Ectodermal cell (in vitro differentiated cells): ENCODE measurements at regions not wholly inside any gene's neighbourhood (a gene's known extent, or its start where the extent isn't known, plus 50 kb on each side); places are given as distances from the start of the nearest gene placed in this dataset.

ENCODE experiments used
- H3K27ac ChIP-seq: 2 replicates; pipeline ENCODE4 v1.7.0; 2013; ENCODE audit warnings: mild to moderate bottlenecking, low read depth, low read length; ENCODE audit not compliant: insufficient read depth, poor library complexity, severe bottlenecking
- H3K27me3 ChIP-seq: 2 replicates; pipeline ENCODE4 v1.7.0; 2013; ENCODE audit warnings: mild to moderate bottlenecking, low read length; ENCODE audit not compliant: insufficient read depth, control insufficient read depth, poor library complexity, severe bottlenecking
- H3K36me3 ChIP-seq: one replicate; pipeline ENCODE4 v1.7.0; 2013; ENCODE audit warnings: low read length; ENCODE audit not compliant: control insufficient read depth, insufficient read depth
- H3K4me1 ChIP-seq: one replicate; pipeline ENCODE4 v1.7.0; 2013; ENCODE audit warnings: low read length; ENCODE audit not compliant: control insufficient read depth, insufficient read depth
- H3K4me3 ChIP-seq: 2 replicates; pipeline ENCODE4 v1.7.0; 2013; ENCODE audit warnings: low read depth, low read length, control low read depth; ENCODE audit not compliant: insufficient read depth
- H3K9me3 ChIP-seq: 2 replicates; pipeline ENCODE4 v1.7.0; 2013; ENCODE audit warnings: mild to moderate bottlenecking, low read length, moderate library complexity; ENCODE audit not compliant: control insufficient read depth
- WGBS, 2 experiments: methylation state at CpG; one replicate each; pipeline ENCODE4 v1.1.7; 2013; ENCODE audit warnings: missing lambda C conversion rate in 2 of 2; 5-methylcytosine and 5-hydroxymethylcytosine counted together

DNA sequence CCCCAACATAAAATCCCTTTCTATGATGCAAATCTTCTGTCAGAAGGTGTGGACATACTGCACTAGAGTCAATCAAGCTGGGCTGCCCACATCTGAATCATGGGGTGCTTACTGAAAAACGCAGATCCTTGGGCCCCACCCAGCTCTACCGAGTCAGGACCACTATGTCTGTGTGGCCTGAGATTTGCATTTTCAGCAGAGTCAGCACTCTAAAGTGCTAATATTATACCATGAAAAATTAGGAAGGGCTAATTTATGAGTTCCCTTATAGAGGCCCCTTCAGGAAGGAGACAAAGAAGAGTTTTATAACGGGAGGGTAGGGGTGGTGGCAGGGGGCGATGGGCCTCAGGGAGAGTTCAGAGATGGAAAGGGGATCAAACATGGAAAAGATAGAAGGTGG, 163.3 kb upstream of the NABP1 start:
- no peaks in the 10 kb centered on the region for H3K9me3 ChIP-seq
- 88 to 91% methylated on average over 3 of the region's 4 CpGs for WGBS, 2 experiments
- no peak overlapping the region for H3K27ac ChIP-seq
- H3K27me3 ChIP-seq, result no peaks in the 10 kb centered on the region
- H3K36me3 ChIP-seq, result no peaks in the 10 kb centered on the region
- no peaks in the 10 kb centered on the region for H3K4me1 ChIP-seq
- no peak overlapping the region for H3K4me3 ChIP-seq

DNA sequence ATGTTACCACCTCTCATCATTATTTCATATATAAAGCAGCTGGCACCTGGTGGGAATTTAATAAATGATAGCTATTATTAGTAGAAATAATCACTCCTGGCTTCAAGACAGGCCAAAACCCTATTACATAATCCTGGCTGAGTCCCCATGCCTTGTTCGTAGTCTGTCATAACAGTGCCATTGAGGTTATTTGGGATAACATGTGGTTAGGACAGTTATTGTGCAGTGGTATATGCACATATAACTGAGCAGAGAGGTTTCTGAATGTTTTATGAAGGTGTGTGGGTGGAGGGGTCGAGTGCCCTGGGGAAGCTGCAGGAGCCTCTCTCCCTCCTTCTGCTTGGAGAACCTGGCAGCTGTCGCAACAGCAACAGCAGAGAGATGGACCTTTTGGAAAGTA, 162.4 kb upstream of the NABP1 start:
- no peaks in the 10 kb centered on the region for H3K9me3 ChIP-seq
- no peaks in the 10 kb centered on the region for H3K27me3 ChIP-seq
- no peaks in the 10 kb centered on the region for H3K36me3 ChIP-seq
- no peak overlapping the region for H3K4me3 ChIP-seq
- no peaks in the 10 kb centered on the region for H3K4me1 ChIP-seq
- 83 to 92% methylated on average over 3 of the region's 3 CpGs for WGBS, 2 experiments
- H3K27ac ChIP-seq, result no peak overlapping the region

GRCh38 chr2:191516260-191516659, 161.7 kb upstream of the NABP1 start:
- H3K4me3 ChIP-seq, result no peak overlapping the region
- H3K4me1 ChIP-seq, result no peaks in the 10 kb centered on the region
- no peaks in the 10 kb centered on the region for H3K36me3 ChIP-seq
- H3K27me3 ChIP-seq, result no peaks in the 10 kb centered on the region
- no peak overlapping the region for H3K27ac ChIP-seq
- no peaks in the 10 kb centered on the region for H3K9me3 ChIP-seq
- WGBS, 2 experiments, result 95 to 96% methylated on average over 4 of the region's 4 CpGs

DNA sequence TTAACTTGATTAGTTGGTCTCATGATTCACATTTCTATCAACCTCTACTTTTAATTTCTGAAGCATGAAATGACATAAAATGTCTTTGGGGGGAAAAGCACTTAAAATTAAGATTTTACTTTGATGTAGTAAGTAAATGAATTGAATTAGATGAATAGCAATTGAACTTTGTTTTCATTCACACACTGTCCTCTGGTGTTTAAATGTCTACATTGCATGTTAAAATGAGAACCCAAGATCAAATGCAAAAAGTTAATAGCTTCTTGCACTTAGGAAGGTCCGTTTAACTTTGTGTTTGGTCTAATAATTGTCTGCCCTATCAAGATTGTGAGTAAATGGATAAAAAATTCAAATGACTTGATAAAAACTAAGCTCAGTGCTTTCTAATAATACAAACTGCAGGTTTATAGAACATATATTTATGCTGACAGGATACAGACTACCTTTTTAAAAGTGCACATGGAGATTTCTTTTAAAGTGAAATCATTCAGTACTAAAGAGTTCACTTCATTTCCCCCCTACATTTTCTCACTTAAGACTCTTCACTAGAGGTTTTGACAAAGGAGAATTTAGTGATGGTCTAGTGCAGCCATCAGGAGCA, 156.2 kb upstream of the NABP1 start:
- Histone ChIP-seq H3K27ac (no peak overlapping the region), H3K27me3 (no peaks in the 10 kb centered on the region), H3K4me3 (no peak overlapping the region), H3K36me3 (no peaks in the 10 kb centered on the region), H3K9me3 (no peaks in the 10 kb centered on the region), H3K4me1 (no peaks in the 10 kb centered on the region)
- WGBS, 2 experiments, result 76 to 100% methylated on average over 1 of the region's 1 CpG

DNA sequence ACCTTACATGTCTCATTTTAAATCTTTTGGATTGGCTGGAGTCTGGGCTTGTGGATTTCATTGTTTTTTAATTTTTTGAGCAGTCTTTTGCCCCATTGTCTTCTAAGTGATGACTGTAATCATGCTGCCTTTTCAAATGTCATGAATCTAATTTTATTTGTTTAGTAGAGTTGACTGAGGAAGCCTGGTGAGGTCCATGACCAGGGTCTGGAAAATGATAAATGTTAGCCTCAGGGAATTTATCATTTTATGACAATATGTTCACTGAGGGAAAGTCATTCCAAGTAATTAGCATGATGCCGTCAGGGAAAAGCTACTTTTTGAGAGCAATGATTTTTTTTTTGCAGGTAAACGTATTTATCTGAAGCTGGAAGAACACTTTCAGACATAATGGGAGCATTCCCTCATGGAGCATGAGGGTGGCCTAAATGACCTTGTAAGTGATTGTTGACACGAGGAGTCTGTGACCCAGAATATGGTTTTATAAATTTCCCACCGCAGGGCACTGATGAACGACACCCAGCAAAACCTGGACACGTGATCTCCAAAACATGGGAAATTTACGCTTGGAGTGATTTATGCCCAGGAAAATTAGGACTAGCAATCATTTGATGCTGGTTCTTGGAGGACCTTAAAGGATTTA, 155.3 kb upstream of the NABP1 start:
- 94 to 98% methylated on average over 7 of the region's 7 CpGs for WGBS, 2 experiments
- Histone ChIP-seq H3K36me3 (no peaks in the 10 kb centered on the region), H3K4me3 (no peak overlapping the region), H3K4me1 (no peaks in the 10 kb centered on the region), H3K9me3 (no peaks in the 10 kb centered on the region), H3K27ac (no peak overlapping the region), H3K27me3 (no peaks in the 10 kb centered on the region)

GRCh38 chr2:191526091-191526490, 151.8 kb upstream of the NABP1 start:
- Histone ChIP-seq H3K4me3 (no peak overlapping the region), H3K27ac (no peak overlapping the region), H3K36me3 (no peaks in the 10 kb centered on the region), H3K27me3 (no peaks in the 10 kb centered on the region), H3K9me3 (no peaks in the 10 kb centered on the region), H3K4me1 (no peaks in the 10 kb centered on the region)
- WGBS, 2 experiments, result 92 to 100% methylated on average over 1 of the region's 1 CpG

- Histone ChIP-seq H3K4me1 (no peaks in the 10 kb centered on the region), H3K27ac (no peak overlapping the region), H3K4me3 (no peak overlapping the region), H3K36me3 (no peaks in the 10 kb centered on the region), H3K27me3 (no peaks in the 10 kb centered on the region), H3K9me3 (no peaks in the 10 kb centered on the region)
- WGBS, 2 experiments, result 100% methylated on average over 1 of the region's 2 CpGs
Observed at GRCh38 chr2:191526536-191526935, 151.4 kb upstream of the NABP1 start.

GRCh38 chr2:191526953-191527556, 150.9 kb upstream of the NABP1 start:
- Histone ChIP-seq H3K27me3 (no peaks in the 10 kb centered on the region), H3K4me1 (no peaks in the 10 kb centered on the region), H3K36me3 (no peaks in the 10 kb centered on the region), H3K27ac (no peak overlapping the region), H3K9me3 (no peaks in the 10 kb centered on the region), H3K4me3 (no peak overlapping the region)
- 87 to 91% methylated on average over 2 of the region's 3 CpGs for WGBS, 2 experiments

DNA sequence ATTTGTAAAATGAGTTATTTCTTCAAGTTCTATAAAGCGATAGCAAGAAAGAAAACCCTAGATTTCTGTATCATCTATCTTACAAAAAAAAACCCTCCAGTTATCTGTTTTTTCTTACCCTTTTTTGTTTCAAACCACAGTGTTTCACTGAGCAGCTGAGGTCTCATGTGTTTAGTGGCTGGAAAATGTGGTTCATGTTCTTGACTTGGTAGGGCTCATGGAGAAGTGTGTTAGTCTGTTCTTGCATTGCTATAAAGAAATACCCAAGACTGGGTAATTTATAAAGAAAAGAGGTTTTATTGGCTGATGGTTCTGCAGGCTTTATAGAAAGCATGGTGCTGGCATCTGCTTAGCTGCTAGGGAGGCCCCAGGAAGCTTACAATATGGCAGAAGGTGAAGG, 147.3 kb upstream of the NABP1 start:
- Histone ChIP-seq H3K27ac (no peak overlapping the region), H3K9me3 (no peaks in the 10 kb centered on the region), H3K4me3 (no peak overlapping the region), H3K4me1 (no peaks in the 10 kb centered on the region), H3K36me3 (no peaks in the 10 kb centered on the region), H3K27me3 (no peaks in the 10 kb centered on the region)
- WGBS, 2 experiments, result 100% methylated on average over 1 of the region's 1 CpG; no CpG with 5 or more reads in 1 of the 2 experiments

DNA sequence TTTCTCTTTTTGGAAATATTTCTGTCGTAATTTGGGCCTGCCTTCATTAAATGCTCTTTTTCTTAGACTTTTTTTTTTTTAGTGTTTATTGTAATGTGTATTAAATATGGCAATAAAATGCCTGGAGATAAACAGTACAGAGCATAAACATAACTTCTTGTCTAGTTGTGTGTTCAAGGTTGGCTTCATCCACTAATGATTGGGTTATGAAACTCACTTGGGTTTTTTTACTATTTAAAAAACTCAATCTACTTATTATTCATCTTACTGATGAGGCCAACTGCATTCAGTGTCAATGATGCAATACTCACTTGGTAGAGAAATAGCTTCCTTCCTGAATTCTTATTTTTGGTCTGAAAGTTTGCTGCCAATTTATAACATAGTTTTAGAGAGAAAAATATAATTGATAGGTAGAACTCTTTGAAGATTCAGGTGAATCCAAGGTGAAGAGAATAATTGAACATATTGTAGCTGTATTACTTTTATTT, 144.2 kb upstream of the NABP1 start:
- no peaks in the 10 kb centered on the region for H3K9me3 ChIP-seq
- H3K4me1 ChIP-seq, result no peaks in the 10 kb centered on the region
- no peak overlapping the region for H3K4me3 ChIP-seq
- WGBS, 2 experiments, result 90% methylated on average over 1 of the region's 1 CpG; no CpG with 5 or more reads in 1 of the 2 experiments
- no peak overlapping the region for H3K27ac ChIP-seq
- H3K36me3 ChIP-seq, result no peaks in the 10 kb centered on the region
- no peaks in the 10 kb centered on the region for H3K27me3 ChIP-seq
